Dermis blood vessel endothelial cell (primary cell): ENCODE measurements at regions not wholly inside any gene's neighbourhood (a gene's known extent, or its start where the extent isn't known, plus 50 kb on each side); places are given as distances from the start of the nearest gene placed in this dataset.
"Not testable (repeated sequence)": the region's sequence is repeated elsewhere in the genome, so short reads cannot be mapped to it uniquely, and the experiment has no call there.

Experiments
- DNase-seq: peaks from one replicate; pipeline ENCODE4 v3.0.0; 2010

GRCh38 chr4:134145369-134145768 is 56.2 kb downstream of the PABPC4L start:
- no peak for DNase-seq

GRCh38 chr4:134144337-134144736 is 57.3 kb downstream of the PABPC4L start:
- no peak for DNase-seq

- no peak for DNase-seq
Measured at GRCh38 chr4:134141728-134142127, 59.9 kb downstream of the PABPC4L start.

GRCh38 chr4:134139188-134139587 is 62.4 kb downstream of the PABPC4L start:
- DNase-seq, result no peak

- DNase-seq, result no peak
Measured at GRCh38 chr4:134132086-134132783, 69.4 kb downstream of the PABPC4L start.

- no peak for DNase-seq
Measured at GRCh38 chr4:134126955-134127354, 74.6 kb downstream of the PABPC4L start.

GRCh38 chr4:134126000-134126560 is 75.5 kb downstream of the PABPC4L start:
- DNase-seq, result no peak

- DNase-seq, result no peak
Measured at GRCh38 chr4:134122903-134123302, 78.7 kb downstream of the PABPC4L start.

GRCh38 chr4:134117392-134118183 is 84.0 kb downstream of the PABPC4L start:
- DNase-seq, result no peak

- DNase-seq, result no peak
Measured at GRCh38 chr4:134089885-134090284, 111.7 kb downstream of the PABPC4L start.

GRCh38 chr4:134085496-134085895 is 116.1 kb downstream of the PABPC4L start:
- DNase-seq, result no peak

GRCh38 chr4:134079085-134079484 is 122.5 kb downstream of the PABPC4L start:
- DNase-seq, result not testable (repeated sequence)

- DNase-seq, result no peak
Measured at GRCh38 chr4:134078230-134078914, 123.2 kb downstream of the PABPC4L start.

- no peak for DNase-seq
Measured at GRCh38 chr4:134073711-134074110, 127.9 kb downstream of the PABPC4L start.

GRCh38 chr4:134072137-134072536 is 129.5 kb downstream of the PABPC4L start:
- DNase-seq, result no peak

GRCh38 chr4:134070174-134070573 is 131.4 kb downstream of the PABPC4L start:
- no peak for DNase-seq

GRCh38 chr4:134057356-134057755 is 144.2 kb downstream of the PABPC4L start:
- no peak for DNase-seq

- not testable (repeated sequence) for DNase-seq
Measured at GRCh38 chr4:134046221-134046620, 155.4 kb downstream of the PABPC4L start.

- DNase-seq, result no peak
Measured at GRCh38 chr4:134045411-134045810, 156.2 kb downstream of the PABPC4L start.

GRCh38 chr4:134043266-134043665 is 158.3 kb downstream of the PABPC4L start:
- no peak for DNase-seq

GRCh38 chr4:134028421-134028820 is 173.2 kb downstream of the PABPC4L start:
- DNase-seq, result no peak

GRCh38 chr4:134027931-134028330 is 173.7 kb downstream of the PABPC4L start:
- no peak for DNase-seq

GRCh38 chr4:134024251-134024650 is 177.3 kb downstream of the PABPC4L start:
- no peak for DNase-seq
